ENCODE measurements at regions not wholly inside any gene's neighbourhood (a gene's known extent, or its start where the extent isn't known, plus 50 kb on each side); places are given as distances from the start of the nearest gene placed in this dataset.
"Not testable (repeated sequence)": the region's sequence is repeated elsewhere in the genome, so short reads cannot be mapped to it uniquely, and the experiment has no call there.

DNA sequence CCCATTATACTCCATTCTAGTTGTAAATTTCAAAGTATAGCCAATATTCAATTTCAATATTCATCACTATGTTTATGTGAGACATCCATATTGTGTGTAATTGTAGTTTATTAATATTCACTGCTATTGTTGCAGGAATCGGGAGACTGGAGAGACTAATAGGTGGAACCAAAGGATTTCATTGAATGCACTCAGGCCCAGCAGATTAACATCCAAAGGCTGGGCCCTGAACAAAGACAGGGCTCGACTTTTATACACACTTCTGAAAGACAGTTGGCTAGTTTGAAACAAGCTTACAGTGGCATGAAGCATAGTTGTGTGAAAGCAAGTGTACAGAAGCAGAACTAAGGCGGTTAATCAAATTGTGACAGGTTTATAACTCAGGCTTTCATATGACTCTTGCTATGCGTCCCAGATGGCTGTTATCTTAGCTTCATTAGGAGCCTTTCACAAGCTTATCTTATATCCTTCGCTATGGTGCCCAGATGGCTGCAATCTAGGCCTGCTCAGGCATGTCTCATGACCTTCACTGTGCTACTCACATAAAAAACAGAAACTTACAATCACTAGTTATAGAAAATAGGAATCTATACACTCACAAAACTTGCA, 1038.8 kb upstream of the EPHA6 start:
- DNase-seq (ENCODE audit: low read depth), result no peak

DNA sequence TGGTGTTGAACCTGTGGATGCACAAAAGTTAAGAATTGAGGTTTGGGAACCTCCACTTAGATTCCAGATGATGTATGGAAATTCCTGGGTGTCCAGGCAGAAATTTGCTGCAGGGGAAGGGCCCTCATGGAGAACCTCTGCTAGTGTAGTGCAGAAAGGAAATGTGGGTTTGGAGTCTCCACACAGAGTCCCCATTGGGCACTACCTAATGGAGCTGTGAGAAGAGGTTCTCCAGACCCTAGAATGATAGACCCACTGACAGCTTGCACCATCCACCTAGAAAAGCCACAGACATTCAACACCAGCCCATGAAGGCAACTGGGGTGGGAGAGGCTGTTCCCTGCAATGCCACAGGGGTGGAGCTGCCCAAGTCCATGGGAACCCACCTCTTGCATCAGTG, 1032.8 kb upstream of the EPHA6 start:
- DNase-seq (ENCODE audit: low read depth), result no peak

- no peak for DNase-seq (ENCODE audit: low read depth)
Measured at GRCh38 chr3:95789111-95789510, 1025.3 kb upstream of the EPHA6 start.

GRCh38 chr3:95797081-95797480, 1017.3 kb upstream of the EPHA6 start:
- no peak for DNase-seq (ENCODE audit: low read depth)

DNA sequence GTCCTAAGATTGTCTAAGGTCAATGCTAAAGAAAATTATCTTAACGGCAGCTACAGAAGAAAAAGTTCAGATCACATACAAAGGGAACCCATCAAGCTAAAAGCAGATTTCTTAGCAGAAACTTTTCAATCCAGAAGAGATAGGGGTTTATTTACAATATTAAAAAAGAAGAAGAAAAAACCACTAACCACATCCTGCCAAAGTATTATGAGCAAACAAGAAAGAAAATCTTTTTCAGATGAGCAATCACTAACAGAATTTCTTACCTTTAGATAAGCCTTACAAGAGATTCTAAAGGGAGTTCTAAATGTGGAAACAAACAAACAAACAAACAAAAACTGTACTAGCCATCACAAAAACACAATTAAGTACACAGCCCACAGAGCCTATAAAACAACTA, 1015.8 kb upstream of the EPHA6 start:
- no peak for DNase-seq (ENCODE audit: low read depth)

DNA sequence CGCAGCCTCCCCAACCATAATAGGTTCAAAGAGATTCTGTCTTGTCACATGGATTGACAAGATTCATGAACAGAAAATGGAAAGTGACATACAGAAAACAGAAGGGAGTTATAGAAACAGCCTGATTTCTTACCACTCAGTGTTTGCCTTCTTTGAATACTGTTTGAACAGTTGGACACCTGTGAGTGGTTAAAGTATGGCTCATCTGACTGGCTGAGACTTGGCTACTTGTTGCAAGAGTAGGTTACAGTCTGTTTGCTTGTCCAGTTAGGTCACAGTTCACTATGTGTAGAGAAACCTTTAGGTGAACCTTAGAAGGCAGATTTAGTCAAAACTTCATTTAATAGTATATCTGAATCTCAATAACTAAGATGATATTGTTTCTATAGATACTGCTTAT, 1003.9 kb upstream of the EPHA6 start:
- DNase-seq (ENCODE audit: low read depth), result no peak

- no peak for DNase-seq (ENCODE audit: low read depth)
Measured at GRCh38 chr3:95813244-95813643, 1001.1 kb upstream of the EPHA6 start.

- no peak for DNase-seq (ENCODE audit: low read depth)
Measured at GRCh38 chr3:95815828-95816227, 998.6 kb upstream of the EPHA6 start.

DNA sequence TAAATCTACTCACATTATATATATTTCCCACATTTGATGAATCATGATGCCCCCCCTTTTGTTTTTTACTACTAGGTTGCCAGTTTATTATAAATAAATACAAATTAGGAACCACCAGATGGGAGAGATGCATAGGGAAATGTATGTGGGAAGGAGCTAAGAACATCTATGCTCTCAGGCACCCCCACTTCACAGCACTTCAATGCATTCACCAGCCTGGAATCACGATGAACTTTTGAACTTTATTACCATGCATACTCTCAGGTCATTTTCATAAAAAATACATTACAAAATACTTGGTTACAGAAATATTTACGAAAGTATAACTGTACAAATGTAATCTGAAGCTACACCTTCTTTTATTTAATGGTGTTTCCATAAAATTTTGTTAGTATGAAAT, 988.0 kb upstream of the EPHA6 start:
- no peak for DNase-seq (ENCODE audit: low read depth)

DNA sequence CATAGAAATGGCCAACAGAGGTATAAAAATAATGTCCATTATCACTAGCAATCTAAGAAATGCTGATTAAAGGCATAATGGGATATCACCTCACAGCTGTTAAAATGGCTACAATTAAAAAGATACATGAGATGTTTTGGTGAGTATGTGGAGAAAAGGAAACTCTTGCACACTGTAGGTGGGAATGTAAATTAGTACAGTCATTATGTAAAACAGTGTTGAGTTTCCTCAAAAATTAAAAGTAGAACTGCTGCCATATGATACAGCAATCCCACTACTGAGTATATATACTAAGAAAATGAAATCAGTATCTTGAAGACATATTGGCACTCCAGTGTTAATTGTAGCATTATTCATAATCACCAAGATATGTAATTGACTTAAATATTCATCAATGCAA, 982.2 kb upstream of the EPHA6 start:
- no peak for DNase-seq (ENCODE audit: low read depth)

- DNase-seq (ENCODE audit: low read depth), result not testable (repeated sequence)
Measured at GRCh38 chr3:95860628-95861027, 953.8 kb upstream of the EPHA6 start.

DNA sequence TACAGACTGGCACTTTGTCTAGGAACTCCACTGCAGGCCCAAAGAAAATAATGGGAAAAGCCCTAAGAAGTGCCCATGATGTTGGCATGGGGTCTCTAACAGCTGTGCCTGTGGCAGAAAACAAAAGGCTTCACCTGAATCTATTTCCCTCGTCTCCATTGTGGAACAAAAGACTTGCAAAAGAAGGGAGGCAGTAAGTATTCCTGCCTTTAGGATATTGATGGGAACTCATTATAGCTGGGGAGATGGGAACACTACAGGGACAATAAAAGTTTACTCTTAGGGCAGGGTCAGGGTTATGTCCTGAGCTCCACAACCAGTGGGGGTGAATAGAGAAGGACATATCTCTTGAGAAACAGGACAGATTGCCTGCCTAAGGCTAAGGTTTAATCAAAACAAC, 930.6 kb upstream of the EPHA6 start:
- DNase-seq (ENCODE audit: low read depth), result no peak

DNA sequence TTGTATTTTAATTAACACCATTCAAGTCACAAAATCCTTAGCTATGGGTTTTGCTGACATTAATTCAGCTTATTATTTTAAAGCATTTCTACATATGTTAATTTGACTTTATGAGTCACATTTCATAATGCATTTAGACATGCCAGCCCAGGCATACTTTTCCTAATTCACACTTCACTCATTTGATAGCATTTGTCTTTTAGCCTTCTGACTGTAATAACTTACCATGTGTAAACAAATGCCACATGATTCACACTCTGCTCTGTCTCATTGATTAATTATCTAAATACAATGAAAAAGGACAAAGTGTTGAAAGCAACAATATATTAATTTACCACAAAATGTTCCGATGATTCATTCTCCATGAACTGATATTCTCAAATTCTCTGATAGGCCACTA, 927.8 kb upstream of the EPHA6 start:
- no peak for DNase-seq (ENCODE audit: low read depth)

- no peak for DNase-seq (ENCODE audit: low read depth)
Measured at GRCh38 chr3:95887114-95887513, 927.3 kb upstream of the EPHA6 start.

DNA sequence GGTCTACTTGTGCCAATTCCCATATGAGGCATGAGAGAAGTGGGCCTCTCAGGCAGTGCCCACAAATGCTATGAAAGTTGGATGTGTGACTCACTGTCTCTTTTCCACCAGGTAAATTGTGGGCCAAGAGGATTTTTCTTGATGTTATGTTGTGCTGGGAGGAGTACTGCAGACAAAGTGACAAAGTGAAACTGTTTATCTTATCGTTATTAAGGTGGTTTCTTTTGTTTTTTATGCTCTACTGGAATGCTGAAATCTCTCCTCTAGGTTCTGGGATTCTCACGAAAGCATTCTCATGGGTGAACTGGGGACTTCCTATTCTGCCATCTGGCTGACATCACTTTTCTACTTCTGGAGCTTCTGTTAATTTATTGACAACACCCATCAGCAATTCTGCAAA, 919.6 kb upstream of the EPHA6 start:
- DNase-seq (ENCODE audit: low read depth), result no peak

GRCh38 chr3:95899494-95899893, 914.9 kb upstream of the EPHA6 start:
- no peak for DNase-seq (ENCODE audit: low read depth)

DNA sequence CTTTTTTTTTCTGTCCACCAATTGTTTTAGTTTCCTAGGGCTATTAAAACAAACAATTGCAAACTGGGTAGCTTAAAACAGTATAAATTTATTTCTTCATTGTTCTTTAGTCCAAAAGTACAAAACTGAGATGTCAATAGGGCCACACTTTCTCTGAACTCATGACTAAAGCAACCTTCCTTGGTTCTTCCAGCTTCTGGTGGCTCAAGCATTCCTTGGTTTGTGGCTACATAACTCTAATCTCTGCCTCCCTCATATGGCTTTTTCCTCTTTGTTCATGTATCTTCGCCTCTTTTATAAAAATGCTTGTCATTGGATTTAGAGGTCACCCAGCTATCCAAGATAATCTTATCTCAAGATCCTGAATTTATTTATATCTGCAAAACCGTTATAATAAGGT, 914.5 kb upstream of the EPHA6 start:
- DNase-seq (ENCODE audit: low read depth), result no peak

DNA sequence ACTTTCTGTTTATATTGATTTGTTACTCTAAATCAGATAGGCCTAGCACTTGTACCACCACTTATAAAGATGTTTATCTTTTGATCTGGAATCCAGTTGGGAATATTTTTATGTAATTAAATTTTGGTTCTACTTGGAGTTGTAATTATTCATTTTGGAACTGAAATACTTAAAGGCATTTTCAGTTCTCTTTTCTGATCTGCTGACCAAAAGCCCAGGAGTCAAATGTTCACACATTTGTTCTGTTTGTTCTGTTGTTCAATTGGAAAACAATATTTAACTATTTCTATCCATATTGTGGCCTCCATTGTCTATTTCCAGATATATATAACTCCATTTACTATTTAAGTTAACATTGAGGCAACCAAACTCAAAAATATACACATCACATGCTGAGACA, 912.4 kb upstream of the EPHA6 start:
- DNase-seq (ENCODE audit: low read depth), result no peak

DNA sequence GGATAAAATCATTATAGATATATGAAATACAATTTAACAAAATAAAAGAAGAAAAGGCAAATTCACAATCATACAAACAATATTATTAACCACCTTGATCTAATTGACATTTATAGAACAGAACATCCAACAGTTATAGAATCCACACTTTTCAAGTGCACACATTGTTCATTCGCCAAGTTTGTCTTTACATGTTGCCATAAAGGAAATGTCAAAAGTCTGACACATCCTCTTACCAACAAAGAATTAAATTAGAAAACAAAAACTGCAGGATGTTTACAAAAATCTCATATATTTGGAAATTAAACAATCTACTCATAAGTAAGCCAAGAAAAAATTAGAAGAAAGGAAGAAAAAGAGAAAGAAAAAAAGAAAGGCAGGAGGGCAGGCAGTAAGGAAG, 909.2 kb upstream of the EPHA6 start:
- no peak for DNase-seq (ENCODE audit: low read depth)

DNA sequence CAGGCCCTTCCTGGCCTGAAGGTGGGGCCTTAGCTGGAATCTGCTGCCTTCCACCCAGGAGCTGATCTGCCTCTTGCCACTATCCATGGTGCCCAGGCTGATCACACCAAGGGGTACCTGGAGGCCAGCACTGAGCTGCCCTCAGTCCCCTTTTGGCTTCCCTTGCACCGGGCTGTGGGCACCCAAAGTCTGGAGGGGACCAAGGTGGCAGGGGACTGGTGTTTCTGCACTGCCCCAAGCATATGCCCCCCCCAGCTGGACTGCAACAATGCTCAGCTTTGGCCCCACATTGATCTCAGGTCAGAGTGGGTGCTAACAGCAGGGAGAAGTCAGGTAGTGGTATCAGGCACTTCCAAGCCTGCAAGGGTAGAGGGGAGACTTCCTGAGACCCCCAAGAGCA, 902.6 kb upstream of the EPHA6 start:
- no peak for DNase-seq (ENCODE audit: low read depth)

DNA sequence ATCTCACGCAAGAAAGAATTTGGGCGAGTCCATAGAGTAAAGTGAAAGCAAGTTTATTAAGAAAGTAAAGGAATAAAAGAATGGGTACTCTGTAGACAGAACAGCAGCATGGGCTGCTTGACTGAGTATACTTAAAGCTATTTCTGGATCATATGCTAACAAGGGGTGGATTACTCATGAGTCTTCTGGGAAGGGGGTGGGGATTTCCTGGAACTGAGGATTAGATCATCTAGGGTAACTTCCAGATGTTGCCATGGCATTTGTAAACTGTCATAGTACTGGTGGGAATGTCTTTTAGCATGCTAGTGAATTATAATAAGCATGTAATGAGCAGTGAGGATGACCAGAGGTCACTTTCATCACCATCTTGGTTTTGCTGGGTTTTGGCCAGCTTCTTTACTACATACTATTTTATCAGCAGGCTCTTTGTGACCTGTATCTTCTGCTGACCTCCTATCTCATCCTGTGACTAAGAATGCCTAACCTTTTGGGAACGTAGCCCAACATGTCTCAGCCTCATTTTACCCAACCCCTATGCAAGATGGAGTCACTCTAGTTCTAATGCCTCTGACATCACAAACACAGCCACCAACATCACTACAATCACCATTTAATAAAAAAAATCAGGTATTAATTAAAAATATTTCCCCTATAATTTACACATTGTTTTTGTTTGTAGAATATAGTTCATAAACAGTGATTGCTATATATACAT, 890.7 kb upstream of the EPHA6 start:
- no peak for DNase-seq (ENCODE audit: low read depth)

DNA sequence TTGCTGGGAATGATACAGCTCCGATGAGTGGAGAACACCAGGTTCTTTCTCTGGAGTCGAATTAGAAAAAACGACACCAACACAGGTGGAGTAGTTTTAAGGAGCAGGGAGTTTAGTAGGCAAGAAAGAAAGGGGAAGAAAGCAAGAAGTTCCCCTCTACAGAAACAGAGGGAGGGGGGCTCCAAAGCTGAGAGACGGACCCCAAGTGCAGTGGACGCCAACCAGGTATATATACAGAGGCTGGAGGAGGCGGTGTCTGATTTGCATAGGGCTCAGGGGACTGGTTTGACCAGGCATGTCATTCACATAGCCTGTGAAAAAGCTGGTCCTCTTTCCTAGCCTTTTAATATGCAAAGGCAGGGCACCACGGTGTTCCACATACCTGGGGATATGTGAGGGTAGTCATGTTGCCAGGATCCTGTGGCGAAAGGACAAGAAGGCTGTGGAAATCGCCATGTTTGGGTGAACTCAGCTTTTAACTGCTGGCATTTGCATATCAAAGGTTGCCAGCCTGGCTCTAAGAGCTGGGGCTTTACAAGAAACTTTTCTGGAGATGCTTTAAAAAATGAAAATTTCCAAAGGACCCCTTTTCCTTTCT, 887.4 kb upstream of the EPHA6 start:
- DNase-seq (ENCODE audit: low read depth), result no peak

GRCh38 chr3:95934181-95934580, 880.2 kb upstream of the EPHA6 start:
- no peak for DNase-seq (ENCODE audit: low read depth)

Measured in stimulated activated CD8-positive, alpha-beta memory T cell treated with anti-CD3 and anti-CD28 coated beads, Interleukin-7, amount 100 ng/mL, for 24 hours (primary cell).